Ovary (tissue), 7 donors: ENCODE measurements at regions not wholly inside any gene's neighbourhood (a gene's known extent, or its start where the extent isn't known, plus 50 kb on each side); places are given as distances from the start of the nearest gene placed in this dataset.

Experiments
- DNase-seq, 5 donors: peaks; one replicate each; pipeline ENCODE4 v3.0.0-alpha.2; 2019 to 2020
- H3K27ac ChIP-seq, 2 donors: fragments of 200-600 bp; one replicate each; pipeline versions ENCODE4 v1.5.1 to v1.8.0; 2019 to 2022
- H3K27me3 ChIP-seq: fragments of 200-600 bp; one replicate; pipeline ENCODE4 v1.8.0; 2022
- H3K36me3 ChIP-seq: fragments of 200-600 bp; sonication (generic); one replicate; pipeline ENCODE4 v1.5.1; 2019
- H3K4me1 ChIP-seq: one replicate; pipeline ENCODE4 v1.8.1; 2013; ENCODE audit warnings: mild to moderate bottlenecking, moderate library complexity; ENCODE audit not compliant: insufficient read depth
- H3K4me3 ChIP-seq: fragments of 200-600 bp; sonication (generic); one replicate; pipeline ENCODE4 v1.5.1; 2017
- H3K9me3 ChIP-seq, 2 donors: fragments of 200-600 bp in 1 of 2; sonication (generic) in 1 of 2; one replicate each; pipeline versions ENCODE4 v1.5.1 to v1.8.1; 2013 to 2019; ENCODE audit warnings: mild to moderate bottlenecking in 1 of 2, moderate library complexity in 1 of 2
- EP300 ChIP-seq: sonication (generic); formaldehyde crosslinking; IDR thresholded peaks from one replicate; pipeline ENCODE4 v1.6.1; 2017; ENCODE audit warnings: antibody characterized with exemption
- POLR2A ChIP-seq: fragments of 450-650 bp; IDR thresholded peaks from one replicate; pipeline ENCODE4 v1.6.1; 2017; ENCODE audit warnings: antibody characterized with exemption, mild to moderate bottlenecking, moderate library complexity
- WGBS, 3 donors: extraction: QIAGEN DNeasy Blood & Tissue Kit in 1 of 3; methylation state at CpG; one replicate each; pipeline versions ENCODE4 v1.1.5 to v1.1.7; 2013 to 2017; 5-methylcytosine and 5-hydroxymethylcytosine counted together
- intact Hi-C, 4 donors: fragments of 100-400 bp; cut with DNase I; formaldehyde crosslinking; loops; one replicate each; pipeline versions ENCODE4 v1.11.0 to v1.15.1; 2022 to 2023
- TF ChIP-seq, protein P1 (sequence below), 3 donors: fragments of 450-650 bp in 2 of 3; fragments of 200-600 bp in 1 of 3; IDR thresholded peaks; one replicate each; pipeline versions ENCODE4 v1.5.1 to v1.8.0; 2016 to 2022; ENCODE audit warnings: antibody characterized with exemption in 3 of 3, mild to moderate bottlenecking in 1 of 3
- donor health status: DM: no; HTN: no; CAD: no; lungs with moderate emphysema.
- donor health status: DM: no; HTN: no; CAD: no.
- donor health status: Bipolar disorder and iron deficiency.
- donor health status: DM: no; HTN: no; CAD: no.
- donor health status: DM: yes; HTN: yes; CAD: no.

- no peak for DNase-seq
- Histone ChIP-seq H3K36me3 (no peaks in the 10 kb centered on the region), H3K9me3 (no peaks in the 10 kb centered on the region), H3K4me1 (no peaks in the 10 kb centered on the region), H3K27ac (no peak overlapping the region), H3K4me3 (no peak overlapping the region), H3K27me3 (no peaks in the 10 kb centered on the region)
- no peak for TF ChIP-seq POLR2A
- TF ChIP-seq EP300: no peak
- TF ChIP-seq, protein P1, sequence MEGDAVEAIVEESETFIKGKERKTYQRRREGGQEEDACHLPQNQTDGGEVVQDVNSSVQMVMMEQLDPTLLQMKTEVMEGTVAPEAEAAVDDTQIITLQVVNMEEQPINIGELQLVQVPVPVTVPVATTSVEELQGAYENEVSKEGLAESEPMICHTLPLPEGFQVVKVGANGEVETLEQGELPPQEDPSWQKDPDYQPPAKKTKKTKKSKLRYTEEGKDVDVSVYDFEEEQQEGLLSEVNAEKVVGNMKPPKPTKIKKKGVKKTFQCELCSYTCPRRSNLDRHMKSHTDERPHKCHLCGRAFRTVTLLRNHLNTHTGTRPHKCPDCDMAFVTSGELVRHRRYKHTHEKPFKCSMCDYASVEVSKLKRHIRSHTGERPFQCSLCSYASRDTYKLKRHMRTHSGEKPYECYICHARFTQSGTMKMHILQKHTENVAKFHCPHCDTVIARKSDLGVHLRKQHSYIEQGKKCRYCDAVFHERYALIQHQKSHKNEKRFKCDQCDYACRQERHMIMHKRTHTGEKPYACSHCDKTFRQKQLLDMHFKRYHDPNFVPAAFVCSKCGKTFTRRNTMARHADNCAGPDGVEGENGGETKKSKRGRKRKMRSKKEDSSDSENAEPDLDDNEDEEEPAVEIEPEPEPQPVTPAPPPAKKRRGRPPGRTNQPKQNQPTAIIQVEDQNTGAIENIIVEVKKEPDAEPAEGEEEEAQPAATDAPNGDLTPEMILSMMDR (IDR thresholded peaks at IDR 0.05): no peak
- intact Hi-C loops: no loop called here
- WGBS, 3 donors: 53 to 71% (median 67%) methylated on average over 4 of the region's 4 CpGs
Observed at GRCh38 chrX:22399437-22400192, 126.9 kb downstream of the CBLL2 start.

- WGBS, 3 donors: 91 to 94% (median 92%) methylated on average over 3 of the region's 3 CpGs
- Histone ChIP-seq H3K4me1 (no peaks in the 10 kb centered on the region), H3K27me3 (no peaks in the 10 kb centered on the region), H3K27ac (no peak overlapping the region), H3K36me3 (no peaks in the 10 kb centered on the region), H3K9me3 (no peaks in the 10 kb centered on the region), H3K4me3 (no peak overlapping the region)
- TF ChIP-seq EP300: no peak
- DNase-seq: no peak
- intact Hi-C loops: no loop called here
Observed at GRCh38 chrX:22404297-22404696, 131.6 kb downstream of the CBLL2 start.

DNA sequence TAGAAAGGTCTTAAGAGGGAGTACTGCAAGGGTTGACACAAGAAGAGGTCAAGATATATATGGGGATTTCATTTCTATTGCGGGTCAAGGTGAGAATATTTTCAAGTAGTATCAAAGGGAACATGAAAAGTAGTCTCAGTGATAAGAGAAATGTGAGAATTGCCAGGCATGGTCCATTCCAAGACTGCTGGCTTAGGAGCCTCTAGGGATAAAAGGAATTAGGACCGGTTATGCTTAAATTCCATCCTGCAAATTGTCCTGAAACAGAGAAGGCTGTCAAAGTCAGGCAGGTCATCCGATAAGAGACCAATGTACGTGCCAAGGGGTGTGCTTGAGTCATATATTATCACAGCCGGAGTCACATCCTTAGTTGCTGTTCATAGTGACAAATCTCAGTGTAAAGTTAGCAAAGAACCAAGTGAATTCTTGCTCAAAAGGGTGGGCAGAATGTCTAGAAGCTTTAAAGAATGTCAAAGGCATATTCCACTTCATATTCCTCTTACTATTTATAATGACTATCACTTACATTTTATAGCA, 133.6 kb downstream of the CBLL2 start:
- intact Hi-C loops: no loop called here
- Histone ChIP-seq H3K36me3 (no peaks in the 10 kb centered on the region), H3K9me3 (no peaks in the 10 kb centered on the region), H3K27ac (no peak overlapping the region), H3K27me3 (no peaks in the 10 kb centered on the region), H3K4me1 (no peaks in the 10 kb centered on the region), H3K4me3 (no peak overlapping the region)
- WGBS, 3 donors: 42 to 47% (median 42%) methylated on average over 5 of the region's 5 CpGs
- TF ChIP-seq, protein P1 (IDR thresholded peaks at IDR 0.05): no peak
- TF ChIP-seq EP300: no peak
- DNase-seq: no peak

GRCh38 chrX:22409418-22409817, 136.7 kb downstream of the CBLL2 start:
- DNase-seq: no peak
- Histone ChIP-seq H3K9me3 (no peaks in the 10 kb centered on the region), H3K4me3 (no peak overlapping the region), H3K4me1 (no peaks in the 10 kb centered on the region), H3K27ac (no peak overlapping the region), H3K27me3 (no peaks in the 10 kb centered on the region), H3K36me3 (no peaks in the 10 kb centered on the region)
- WGBS, 3 donors: 52 to 62% (median 52%) methylated on average over 1 of the region's 1 CpG
- intact Hi-C loops: no loop called here
- TF ChIP-seq POLR2A (no peak), EP300 (no peak)
- TF ChIP-seq, protein P1 (IDR thresholded peaks at IDR 0.05): no peak
